HepG2 (cell line): ENCODE measurements at regions not wholly inside any gene's neighbourhood (a gene's known extent, or its start where the extent isn't known, plus 50 kb on each side); places are given as distances from the start of the nearest gene placed in this dataset.

ENCODE experiments used
- ATAC-seq: fragments of 200-7000 bp; cut with Tn5 transposase; 3 replicates; pipeline ENCODE4 v1.9.1; 2020; ENCODE audit warnings: mild to moderate bottlenecking, moderate library complexity
- BruUV-seq: library from RNA; stranded (reverse); fragments of 400-500 nt; replicated peaks from 2 replicates; lab custom pipeline; 2021; lab: Mats Ljungman, UMichigan
- CTCF ChIA-PET: fragments of 300-600 bp; formaldehyde crosslinking; extraction: SDS; loops from one replicate; lab custom pipeline; 2021; ENCODE audit warnings: low total read pairs, inconsistent platforms, low intra/inter-chr PET ratio; lab: Yijun Ruan, JAX
- POLR2A ChIA-PET: fragments of 350-600 bp; sonication (Branson Sonifier 250); formaldehyde crosslinking; loops from one replicate; lab custom pipeline; 2020; ENCODE audit warnings: antibody characterized with exemption, inconsistent platforms; lab: Yijun Ruan, JAX
- DNase-seq: peaks from one replicate; pipeline ENCODE4 v3.0.0-alpha.2; 2015; ENCODE audit warnings: low spot score
- FAIRE-seq: peaks from 3 replicates; lab custom pipeline; 2011; peaks lifted over from hg19 to GRCh38; lab: Jason Lieb, UNC
- H2AFZ ChIP-seq: one replicate; pipeline ENCODE4 v1.6.1; 2011; ENCODE audit warnings: low read length, inconsistent platforms
- H3K27ac ChIP-seq: fragments of 300-600 bp; 3 replicates; pipeline ENCODE4 v1.8.0; 2011; ENCODE audit warnings: mixed run types, mild to moderate bottlenecking, mixed read lengths, low read length, inconsistent platforms; ENCODE audit not compliant: insufficient read depth; ENCODE audit errors: extremely low read length
- H3K27me3 ChIP-seq, 2 experiments: fragments of 200-600 bp in 1 of 2; 2 replicates in 1 of 2; 3 replicates in 1 of 2; pipeline versions ENCODE4 v1.6.0 to v1.8.0; 2011; ENCODE audit warnings: low read length in 2 of 2, mild to moderate bottlenecking in 2 of 2, moderate library complexity in 2 of 2, inconsistent platforms in 1 of 2; ENCODE audit not compliant: insufficient read depth in 2 of 2, control insufficient read depth in 1 of 2
- H3K36me3 ChIP-seq, 2 experiments: fragments of 200-600 bp in 1 of 2; replicated peaks in 1 of 2; 2 replicates in 1 of 2; 3 replicates in 1 of 2; pipeline versions ENCODE4 v1.5.1 to v1.8.0; 2011; ENCODE audit warnings: low read length in 2 of 2, inconsistent platforms in 1 of 2; ENCODE audit not compliant: insufficient read depth in 2 of 2, control insufficient read depth in 1 of 2
- H3K4me1 ChIP-seq: 2 replicates; pipeline ENCODE4 v1.5.1; 2012; ENCODE audit warnings: low read length, inconsistent platforms; ENCODE audit not compliant: insufficient read depth
- H3K4me2 ChIP-seq: 2 replicates; pipeline ENCODE4 v1.6.0; 2011; ENCODE audit warnings: low read depth, low read length, inconsistent platforms
- H3K4me3 ChIP-seq, 3 experiments: fragments of 200-600 bp in 1 of 3; sonication (generic), shearing (Covaris generic) in 1 of 3; replicated peaks in 1 of 3; 2 replicates each; pipeline ENCODE4 v1.5.1; 2011 to 2016; ENCODE audit warnings: low read length in 3 of 3, inconsistent platforms in 2 of 3, low read depth in 2 of 3, mild to moderate bottlenecking in 2 of 3, control low read depth in 1 of 3, mixed read lengths in 1 of 3; ENCODE audit not compliant: insufficient read depth in 1 of 3
- H3K79me2 ChIP-seq: one replicate; pipeline ENCODE4 v1.6.1; 2011; ENCODE audit warnings: low read length, inconsistent platforms; ENCODE audit not compliant: insufficient read depth
- H3K9ac ChIP-seq: 2 replicates; pipeline ENCODE4 v1.6.0; 2011; ENCODE audit warnings: mild to moderate bottlenecking, low read depth, low read length, inconsistent platforms; ENCODE audit not compliant: insufficient read depth
- H3K9me3 ChIP-seq: 2 replicates; pipeline ENCODE4 v1.5.1; 2012; ENCODE audit warnings: mild to moderate bottlenecking, low read length
- H4K20me1 ChIP-seq: 2 replicates; pipeline ENCODE4 v1.6.0; 2011; ENCODE audit warnings: inconsistent platforms, mild to moderate bottlenecking, low read length, moderate library complexity; ENCODE audit not compliant: insufficient read depth
- ARNTL ChIP-seq: sonication (generic); formaldehyde crosslinking; IDR thresholded peaks from 2 replicates; pipeline ENCODE4 v1.4.0; 2020; ENCODE audit warnings: mild to moderate bottlenecking, missing genetic modification reagents
- SUZ12 ChIP-seq: fragments of 150-350 bp; IDR thresholded peaks from 2 replicates; pipeline ENCODE4 v1.6.1; 2014; ENCODE audit warnings: low read depth, low read length
- ZNF367 ChIP-seq: sonication (generic); formaldehyde crosslinking; IDR thresholded peaks from 2 replicates; pipeline ENCODE4 v1.4.0; 2020; ENCODE audit warnings: missing genetic modification reagents, borderline replicate concordance
- ZNF431 ChIP-seq: sonication (generic); formaldehyde crosslinking; IDR thresholded peaks from 2 replicates; pipeline ENCODE4 v1.9.0; 2022; ENCODE audit warnings: missing genetic modification reagents, low read depth, mild to moderate bottlenecking, borderline replicate concordance
- ZNF572 ChIP-seq: sonication (generic); formaldehyde crosslinking; IDR thresholded peaks from 2 replicates; pipeline ENCODE4 v1.5.1; 2020; ENCODE audit warnings: mild to moderate bottlenecking, missing genetic modification reagents
- WGBS: methylation state at CpG from one replicate; pipeline ENCODE4 v1.1.6; 2017; ENCODE audit warnings: low lambda C conversion rate; 5-methylcytosine and 5-hydroxymethylcytosine counted together
- in situ Hi-C: cut with HindIII; loops from 2 replicates; pipeline ENCODE4 v1.10.0; 2017; ENCODE audit warnings: low pct_unique_long_range_greater_than_20kb; ENCODE audit not compliant: extremely low pct_ligation_motif_present
- intact Hi-C: fragments of 100-400 bp; cut with micrococcal nuclease; formaldehyde crosslinking; loops from one replicate; pipeline ENCODE4 v1.10.0; 2022; ENCODE audit not compliant: unreplicated experiment
- TF ChIP-seq, protein P1 (sequence below): sonication (generic); formaldehyde crosslinking; IDR thresholded peaks from 2 replicates; pipeline ENCODE4 v1.4.0; 2020; ENCODE audit warnings: missing genetic modification reagents
- TF ChIP-seq, protein P2 (sequence below): sonication (generic); formaldehyde crosslinking; IDR thresholded peaks from 2 replicates; pipeline ENCODE4 v1.4.0; 2020; ENCODE audit warnings: mild to moderate bottlenecking, missing genetic modification reagents

DNA sequence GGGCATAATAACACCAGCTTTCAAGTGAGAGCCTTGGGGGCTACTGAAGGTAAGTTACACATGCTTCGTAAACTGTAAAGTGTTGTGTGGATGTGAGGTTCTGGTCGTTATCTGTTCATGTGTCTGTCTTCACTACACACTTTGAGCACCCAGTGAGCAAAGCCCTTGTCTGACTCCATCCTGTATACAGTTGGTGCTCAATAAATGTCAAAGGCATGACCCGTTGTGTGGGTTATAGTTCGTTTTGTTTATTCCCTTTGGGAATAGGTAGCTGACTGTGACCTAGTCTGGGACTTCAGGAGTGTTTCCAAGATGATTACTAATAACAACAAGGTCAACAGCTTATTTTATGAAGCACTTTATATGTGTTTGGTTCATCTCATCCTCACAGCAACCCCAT is 146.9 kb downstream of the MIAT start:
- POLR2A ChIA-PET, result no interaction called here
- Histone ChIP-seq H3K9me3 (no peaks in the 10 kb centered on the region), H3K4me2 (no peak overlapping the region), H4K20me1 (no peaks in the 10 kb centered on the region), H3K4me3 (no peak overlapping the region), H3K36me3 (no peaks in the 10 kb centered on the region), H3K27me3 (peaks cover 4 to 19% of the 10 kb centered on the region in 2 experiments; a peak in 2 of 5 replicates), H2AFZ (no peak overlapping the region), H3K4me1 (no peaks in the 10 kb centered on the region), H3K9ac (no peak overlapping the region), H3K27ac (no peak overlapping the region), H3K79me2 (no peaks in the 10 kb centered on the region)
- FAIRE-seq, result no peak
- TF ChIP-seq, protein P1, sequence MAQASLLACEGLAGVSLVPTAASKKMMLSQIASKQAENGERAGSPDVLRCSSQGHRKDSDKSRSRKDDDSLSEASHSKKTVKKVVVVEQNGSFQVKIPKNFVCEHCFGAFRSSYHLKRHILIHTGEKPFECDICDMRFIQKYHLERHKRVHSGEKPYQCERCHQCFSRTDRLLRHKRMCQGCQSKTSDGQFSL, result no peak
- TF ChIP-seq ZNF572 (no peak), SUZ12 (no peak), ZNF431 (CRISPR knock-in tag) (no peak), ZNF367 (CRISPR knock-in tag) (no peak)
- no peak for ATAC-seq
- in situ Hi-C loops (no loop called here), intact Hi-C loops (no loop called here)
- DNase-seq, result no peak
- WGBS, result 23% methylated on average over 4 of the region's 4 CpGs
- BruUV-seq, result no TSS peak
- CTCF ChIA-PET, result no interaction called here

DNA sequence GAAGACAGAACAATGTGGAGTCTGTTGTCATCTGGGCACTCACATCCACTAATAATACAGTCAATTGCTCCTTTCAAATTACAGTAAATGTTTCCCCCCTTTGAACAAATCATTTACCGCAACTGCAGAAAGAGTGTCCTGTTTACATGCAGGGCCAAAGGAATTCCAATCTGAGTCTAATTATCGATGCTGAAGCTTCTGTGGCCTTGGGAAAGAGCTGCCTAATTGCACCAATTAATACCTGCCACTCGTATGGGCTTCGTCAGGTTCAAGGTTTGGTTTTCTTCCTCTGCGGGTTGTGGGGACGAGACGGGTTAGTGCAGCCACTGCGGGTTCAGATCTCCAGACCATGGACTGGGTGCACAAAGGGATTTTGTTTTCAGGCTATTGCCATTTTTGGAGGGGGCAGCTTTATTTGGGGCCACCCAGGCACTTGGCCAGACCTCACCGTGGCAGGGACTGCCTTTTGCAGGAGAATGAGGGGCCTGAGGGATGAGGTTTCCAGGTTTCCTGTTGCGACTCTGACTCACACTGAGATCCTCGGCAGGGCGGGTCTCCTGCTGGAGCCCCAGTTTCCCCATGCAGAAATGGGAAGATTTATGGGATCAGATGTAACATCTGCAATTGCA is 147.6 kb downstream of the MIAT start:
- Histone ChIP-seq H3K4me1 (no peaks in the 10 kb centered on the region), H3K36me3 (no peaks in the 10 kb centered on the region), H3K27ac (no peak overlapping the region), H3K4me3 (no peak overlapping the region), H3K9ac (no peak overlapping the region), H3K9me3 (no peaks in the 10 kb centered on the region), H3K79me2 (no peaks in the 10 kb centered on the region), H4K20me1 (no peaks in the 10 kb centered on the region), H3K27me3 (peaks cover 1 to 14% of the 10 kb centered on the region in 2 experiments; a peak in 2 of 5 replicates), H2AFZ (no peak overlapping the region), H3K4me2 (no peak overlapping the region)
- WGBS, result 4% methylated on average over 7 of the region's 12 CpGs
- no peak for DNase-seq
- no peak for FAIRE-seq
- ChIA-PET POLR2A (no interaction called here), CTCF (no interaction called here)
- BruUV-seq, result no TSS peak
- in situ Hi-C loops (no loop called here), intact Hi-C loops (no loop called here)
- ATAC-seq, result no peak
- TF ChIP-seq ARNTL (CRISPR knock-in tag), result no peak
- TF ChIP-seq, protein P2, sequence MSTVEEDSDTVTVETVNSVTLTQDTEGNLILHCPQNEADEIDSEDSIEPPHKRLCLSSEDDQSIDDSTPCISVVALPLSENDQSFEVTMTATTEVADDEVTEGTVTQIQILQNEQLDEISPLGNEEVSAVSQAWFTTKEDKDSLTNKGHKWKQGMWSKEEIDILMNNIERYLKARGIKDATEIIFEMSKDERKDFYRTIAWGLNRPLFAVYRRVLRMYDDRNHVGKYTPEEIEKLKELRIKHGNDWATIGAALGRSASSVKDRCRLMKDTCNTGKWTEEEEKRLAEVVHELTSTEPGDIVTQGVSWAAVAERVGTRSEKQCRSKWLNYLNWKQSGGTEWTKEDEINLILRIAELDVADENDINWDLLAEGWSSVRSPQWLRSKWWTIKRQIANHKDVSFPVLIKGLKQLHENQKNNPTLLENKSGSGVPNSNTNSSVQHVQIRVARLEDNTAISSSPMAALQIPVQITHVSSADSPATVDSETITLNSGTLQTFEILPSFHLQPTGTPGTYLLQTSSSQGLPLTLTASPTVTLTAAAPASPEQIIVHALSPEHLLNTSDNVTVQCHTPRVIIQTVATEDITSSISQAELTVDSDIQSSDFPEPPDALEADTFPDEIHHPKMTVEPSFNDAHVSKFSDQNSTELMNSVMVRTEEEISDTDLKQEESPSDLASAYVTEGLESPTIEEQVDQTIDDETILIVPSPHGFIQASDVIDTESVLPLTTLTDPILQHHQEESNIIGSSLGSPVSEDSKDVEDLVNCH (CRISPR knock-in tag), result no peak
